ENCODE measurements at regions not wholly inside any gene's neighbourhood (a gene's known extent, or its start where the extent isn't known, plus 50 kb on each side); places are given as distances from the start of the nearest gene placed in this dataset.

DNA sequence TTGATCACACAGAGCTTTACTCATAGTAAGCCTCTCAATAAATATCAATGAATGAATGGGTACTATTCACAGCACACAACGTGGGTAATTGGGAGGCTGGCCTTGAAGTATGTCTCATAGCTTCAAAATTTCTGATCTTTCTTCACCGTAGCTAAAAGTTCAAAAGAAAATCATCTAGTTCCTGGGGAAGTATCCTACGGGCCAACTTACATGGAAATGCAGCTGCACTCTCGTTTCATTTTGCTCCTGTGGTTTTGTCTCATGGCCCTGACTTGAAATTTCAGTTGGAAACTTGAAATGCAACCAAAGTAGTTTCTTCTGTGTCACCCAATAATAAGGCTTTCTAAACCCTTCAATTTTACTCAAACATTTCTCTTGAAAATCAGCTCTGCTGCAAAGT, 76.1 kb upstream of the CNIH3 start:
- no peak for FAIRE-seq
- TF ChIP-seq SP2 (IDR thresholded peaks at IDR 0.05; ENCODE audit: low read length) (no peak), HDAC2 (IDR thresholded peaks at IDR 0.05; ENCODE audit: borderline replicate concordance in 1 of 2, low read depth in 2 of 2, low read length in 2 of 2) (no peak), JUND (IDR thresholded peaks at IDR 0.05; ENCODE audit: low read length) (no peak), TCF12 (IDR thresholded peaks at IDR 0.05; ENCODE audit: low read depth, low read length) (no peak), ATF2 (IDR thresholded peaks at IDR 0.05; ENCODE audit: low read length) (no peak), KDM1A (IDR thresholded peaks at IDR 0.05; ENCODE audit: borderline replicate concordance, low read length) (no peak), USF2 (IDR thresholded peaks at IDR 0.05; ENCODE audit: low read length) (no peak), SIN3A (conservative IDR thresholded peaks at IDR 0.05 in 1 of 2, IDR thresholded peaks at IDR 0.05 in 1 of 2; ENCODE audit: low read depth in 1 of 2, low read length in 2 of 2) (no peak), SP4 (IDR thresholded peaks at IDR 0.05; ENCODE audit: low read length) (no peak), NANOG (IDR thresholded peaks at IDR 0.05; ENCODE audit: insufficient read depth, low read depth, low read length, poor library complexity, severe bottlenecking) (no peak)
- POLR2A ChIA-PET (ENCODE audit: partially characterized antibody): no interaction called here
- no peak overlapping the region for H2AFZ ChIP-seq (ENCODE audit: low read length)
- H3K9ac ChIP-seq (replicated peaks in 1 of 4; ENCODE audit: extremely low read depth in 1 of 4, low read depth in 3 of 4, low read length in 3 of 4): no peak overlapping the region
- no peak overlapping the region for H2BK120ac ChIP-seq (replicated peaks; ENCODE audit: low read depth, low read length)
- H2BK12ac ChIP-seq (ENCODE audit: low read depth, low read length): no peak overlapping the region
- no peaks in the 10 kb centered on the region; a peak in 2 of 8 replicates for H3K36me3 ChIP-seq (ENCODE audit: control insufficient read depth in 2 of 4, insufficient read depth in 4 of 4, low read length in 3 of 4)
- CTCF ChIA-PET (ENCODE audit: partially characterized antibody): interaction anchor here (1.0 to 1.9 kb wide), 3 partner anchors 14 to 31 kb away, joined by 3 to 5 read pairs (median 3); no protein-coding TSS in a partner anchor
- H2BK5ac ChIP-seq (ENCODE audit: low read depth, low read length): no peak overlapping the region
- no peak overlapping the region for H2AK5ac ChIP-seq (ENCODE audit: low read depth, low read length)
- no peak for DNase-seq (ENCODE audit: low read depth in 1 of 2, low spot score in 2 of 2)
- no peaks in the 10 kb centered on the region for H3K23me2 ChIP-seq (ENCODE audit: low read depth, low read length)
- H4K5ac ChIP-seq (ENCODE audit: insufficient read length, low read depth, low read length): no peak overlapping the region
- H3K4ac ChIP-seq (replicated peaks; ENCODE audit: insufficient read length, low read depth, low read length): no peak overlapping the region
- WGBS, 2 experiments (ENCODE audit: extremely low coverage in 1 of 2, insufficient coverage in 1 of 2, insufficient read length in 1 of 2, insufficient replicate concordance in 2 of 2, low coverage in 1 of 2, low lambda C conversion rate in 2 of 2, missing lambda C conversion rate in 1 of 2): 85% methylated on average over 4 of the region's 4 CpGs; no CpG with 5 or more reads in 1 of the 2 experiments
- H4K91ac ChIP-seq (replicated peaks; ENCODE audit: insufficient read length, low read length): no peak overlapping the region
- no peak overlapping the region for H2BK20ac ChIP-seq (ENCODE audit: low read length)
- H3K27me3 ChIP-seq (replicated peaks in 1 of 4; ENCODE audit: control insufficient read depth in 3 of 4, extremely low read depth in 1 of 4, insufficient read depth in 3 of 4, low read length in 3 of 4): no peaks in the 10 kb centered on the region
- H3K18ac ChIP-seq (ENCODE audit: extremely low read depth, low read length): no peak overlapping the region
- no peak overlapping the region for H3K27ac ChIP-seq (ENCODE audit: low read depth, low read length)
- H3K4me1 ChIP-seq (replicated peaks in 1 of 4; ENCODE audit: control insufficient read depth in 3 of 4, insufficient read depth in 4 of 4, low read length in 3 of 4): peaks cover 0 to 4% (median 0%) of the 10 kb centered on the region in 4 experiments; a peak in 1 of 7 replicates
- no peak overlapping the region for H3K14ac ChIP-seq (ENCODE audit: insufficient read length)
- peaks cover 0 to 4% of the 10 kb centered on the region in 2 experiments; a peak in 1 of 4 replicates for H3K9me3 ChIP-seq (ENCODE audit: insufficient read depth in 2 of 2, low read depth in 1 of 2, low read length in 1 of 2)
- H3K56ac ChIP-seq (replicated peaks; ENCODE audit: insufficient read length, low read depth, low read length): no peak overlapping the region
- no peak overlapping the region for H3K23ac ChIP-seq (ENCODE audit: insufficient read length)
- H3K79me1 ChIP-seq (ENCODE audit: low read depth, low read length): no peaks in the 10 kb centered on the region
- H4K8ac ChIP-seq (ENCODE audit: extremely low read depth, insufficient read depth, low read length): no peak overlapping the region
- no peak overlapping the region for H2BK15ac ChIP-seq (ENCODE audit: low read length)
- H3K79me2 ChIP-seq (ENCODE audit: control insufficient read depth in 1 of 2, insufficient read depth in 2 of 2, low read length in 2 of 2): no peaks in the 10 kb centered on the region
- no peaks in the 10 kb centered on the region for H4K20me1 ChIP-seq (replicated peaks in 1 of 2; ENCODE audit: control insufficient read depth in 1 of 2, insufficient read depth in 2 of 2, low read length in 2 of 2)
- no peak overlapping the region for H3K4me2 ChIP-seq (ENCODE audit: insufficient read depth in 1 of 2, low read depth in 2 of 2, low read length in 2 of 2)
- no peak overlapping the region for H3K4me3 ChIP-seq (ENCODE audit: extremely low read depth in 1 of 4, insufficient read depth in 2 of 4, low read depth in 3 of 4, low read length in 4 of 4)

Measured in H1 (cell line).